Loucy (cell line): ENCODE measurements at regions not wholly inside any gene's neighbourhood (a gene's known extent, or its start where the extent isn't known, plus 50 kb on each side); places are given as distances from the start of the nearest gene placed in this dataset.

Experiments
- EZH2phosphoT487 ChIP-seq: fragments of 200-600 bp; IDR thresholded peaks from 2 replicates; pipeline ENCODE4 v1.6.1; 2018; ENCODE audit warnings: antibody characterized with exemption, mild to moderate bottlenecking, moderate library complexity, borderline replicate concordance
- TF ChIP-seq, protein P1 (sequence below): fragments of 200-600 bp; sonication (generic); conservative IDR thresholded peaks from 2 replicates; pipeline ENCODE4 v1.5.1; 2014; ENCODE audit warnings: mild to moderate bottlenecking, antibody characterized with exemption, low read length

DNA sequence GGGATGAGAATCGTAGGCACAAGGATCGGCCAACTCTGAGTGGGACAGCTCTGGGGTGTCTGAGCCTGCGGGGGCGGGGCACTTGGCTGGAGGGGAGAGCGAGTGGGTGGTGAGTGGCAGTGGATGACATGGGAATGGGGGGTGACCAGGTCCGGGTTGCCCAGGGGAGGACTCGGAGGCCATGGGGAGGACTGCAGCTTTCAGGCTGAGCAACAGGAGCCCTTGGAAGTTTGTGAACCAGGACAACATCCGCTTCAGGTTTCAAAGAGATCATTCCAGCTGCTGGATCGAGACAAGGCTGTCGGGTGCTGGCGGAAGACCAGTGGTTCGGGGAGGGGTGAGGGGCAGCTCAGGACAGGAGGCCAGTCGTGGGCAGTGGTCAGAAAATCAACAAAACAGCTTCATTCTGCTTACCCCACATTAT is 124.4 kb upstream of the IRF2BP2 start:
- TF ChIP-seq, protein P1, sequence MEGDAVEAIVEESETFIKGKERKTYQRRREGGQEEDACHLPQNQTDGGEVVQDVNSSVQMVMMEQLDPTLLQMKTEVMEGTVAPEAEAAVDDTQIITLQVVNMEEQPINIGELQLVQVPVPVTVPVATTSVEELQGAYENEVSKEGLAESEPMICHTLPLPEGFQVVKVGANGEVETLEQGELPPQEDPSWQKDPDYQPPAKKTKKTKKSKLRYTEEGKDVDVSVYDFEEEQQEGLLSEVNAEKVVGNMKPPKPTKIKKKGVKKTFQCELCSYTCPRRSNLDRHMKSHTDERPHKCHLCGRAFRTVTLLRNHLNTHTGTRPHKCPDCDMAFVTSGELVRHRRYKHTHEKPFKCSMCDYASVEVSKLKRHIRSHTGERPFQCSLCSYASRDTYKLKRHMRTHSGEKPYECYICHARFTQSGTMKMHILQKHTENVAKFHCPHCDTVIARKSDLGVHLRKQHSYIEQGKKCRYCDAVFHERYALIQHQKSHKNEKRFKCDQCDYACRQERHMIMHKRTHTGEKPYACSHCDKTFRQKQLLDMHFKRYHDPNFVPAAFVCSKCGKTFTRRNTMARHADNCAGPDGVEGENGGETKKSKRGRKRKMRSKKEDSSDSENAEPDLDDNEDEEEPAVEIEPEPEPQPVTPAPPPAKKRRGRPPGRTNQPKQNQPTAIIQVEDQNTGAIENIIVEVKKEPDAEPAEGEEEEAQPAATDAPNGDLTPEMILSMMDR, result no peak
- no peak for TF ChIP-seq EZH2phosphoT487
